Activated CD4-positive, alpha-beta T cell treated with anti-CD3 and anti-CD28 coated beads, Interleukin-2, amount 50 U/mL, for 16 hours (primary cell): ENCODE measurements at regions not wholly inside any gene's neighbourhood (a gene's known extent, or its start where the extent isn't known, plus 50 kb on each side); places are given as distances from the start of the nearest gene placed in this dataset.
"Not testable (repeated sequence)": the region's sequence is repeated elsewhere in the genome, so short reads cannot be mapped to it uniquely, and the experiment has no call there.

Experiments
- DNase-seq: peaks from one replicate; pipeline ENCODE4 v3.0.0-alpha.2; 2020

DNA sequence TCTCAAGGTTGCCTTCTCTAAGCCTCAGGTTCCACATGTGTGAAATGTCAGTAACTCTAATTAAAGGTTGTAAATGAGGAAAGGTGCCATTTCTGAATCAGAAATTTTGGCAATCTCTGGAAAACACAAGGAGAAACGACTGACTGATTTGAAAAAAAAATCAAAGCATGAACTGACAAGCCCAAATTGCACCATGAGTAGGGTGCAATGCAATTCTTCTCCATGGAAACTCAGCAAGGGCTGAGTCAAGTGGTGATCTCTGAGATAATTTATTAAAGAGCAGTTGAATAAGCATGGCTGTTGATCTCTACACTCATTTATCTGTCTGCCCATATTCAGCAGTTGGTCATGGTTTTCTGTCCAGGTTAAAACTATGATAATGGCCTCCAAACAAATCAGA lies 201.6 kb upstream of the CMC1 start:
- DNase-seq: no peak

DNA sequence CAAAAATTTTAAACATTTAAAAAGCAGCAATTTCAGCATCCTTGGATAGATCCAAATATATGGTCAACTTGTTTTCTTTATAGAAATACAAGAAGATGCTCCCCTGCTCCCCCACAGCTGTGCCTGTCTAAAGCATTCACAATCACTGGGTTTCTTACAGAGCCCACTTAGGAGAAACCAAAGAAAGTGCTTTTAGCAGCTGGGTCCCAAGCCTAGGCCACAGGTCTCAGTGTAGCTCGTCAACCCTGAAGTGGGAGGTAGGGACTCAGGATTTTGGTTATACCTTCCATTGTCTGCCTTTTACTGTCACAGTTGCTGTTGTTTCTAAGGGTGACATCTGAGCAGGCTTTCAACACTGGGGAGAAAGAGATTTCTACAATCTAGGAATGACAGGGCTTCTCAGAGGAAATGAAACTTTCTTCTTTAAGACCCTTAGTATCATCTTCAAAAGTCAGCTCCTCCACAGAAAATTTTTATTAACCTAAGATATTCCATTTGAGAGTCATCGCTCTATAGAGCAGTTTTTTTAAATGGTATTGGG lies 199.3 kb upstream of the CMC1 start:
- DNase-seq: no peak

DNA sequence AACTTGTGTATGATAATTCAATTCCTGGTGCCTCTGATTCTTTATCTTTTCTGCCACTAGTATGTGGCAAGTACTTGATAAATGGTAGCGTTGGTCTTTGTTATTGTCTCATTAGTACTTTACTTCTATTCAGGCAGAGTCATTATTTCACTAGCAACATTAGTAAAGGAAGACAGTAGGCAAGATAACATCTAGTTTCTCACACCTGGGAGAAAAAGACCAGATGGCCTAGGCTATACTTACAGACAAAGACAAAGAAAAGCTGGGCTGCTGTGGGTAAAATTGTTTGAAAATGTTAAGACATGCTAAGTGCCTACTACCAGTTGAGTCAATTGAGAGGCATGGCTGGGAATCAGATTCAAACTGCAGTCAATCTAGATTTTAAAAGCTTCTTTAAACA lies 198.7 kb upstream of the CMC1 start:
- no peak for DNase-seq

DNA sequence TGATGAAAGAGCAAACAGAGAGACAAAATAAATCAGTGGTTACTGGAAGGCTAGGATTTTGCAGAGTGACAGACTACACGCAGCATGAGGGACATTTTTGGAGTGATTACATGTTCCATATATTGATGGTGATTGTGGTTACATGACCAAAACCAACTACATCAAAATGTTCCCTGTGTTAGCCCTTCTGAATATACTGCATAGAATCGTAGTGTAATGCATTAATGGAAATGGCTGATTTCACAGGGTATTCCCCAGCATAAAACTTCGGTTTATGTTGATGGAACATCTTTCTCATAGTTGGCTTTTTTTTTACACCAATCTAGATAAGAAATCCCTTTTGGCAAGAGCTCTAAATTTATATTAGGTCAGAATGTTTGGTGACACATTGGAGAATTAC lies 191.3 kb upstream of the CMC1 start:
- DNase-seq: peak; percentile 11

DNA sequence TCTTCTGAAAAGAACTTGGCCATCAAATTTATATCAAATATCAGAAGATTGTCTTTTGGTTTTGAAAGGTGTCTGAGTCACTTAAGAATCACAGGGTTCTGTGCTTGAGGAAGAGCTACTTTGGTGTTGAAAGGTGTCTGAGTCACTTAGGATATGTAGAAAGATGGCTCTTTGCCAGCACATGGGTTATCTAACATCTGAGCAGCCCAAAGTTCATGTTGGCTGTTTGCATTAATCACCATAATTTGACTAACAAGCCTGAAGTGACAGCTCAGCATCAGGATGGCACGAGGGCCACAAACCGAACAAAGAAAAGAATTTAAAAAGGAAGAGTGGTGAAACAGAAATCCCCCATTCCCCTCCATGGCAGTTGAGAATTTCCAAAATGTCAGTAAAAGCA lies 190.5 kb upstream of the CMC1 start:
- peak; percentile 71 for DNase-seq

DNA sequence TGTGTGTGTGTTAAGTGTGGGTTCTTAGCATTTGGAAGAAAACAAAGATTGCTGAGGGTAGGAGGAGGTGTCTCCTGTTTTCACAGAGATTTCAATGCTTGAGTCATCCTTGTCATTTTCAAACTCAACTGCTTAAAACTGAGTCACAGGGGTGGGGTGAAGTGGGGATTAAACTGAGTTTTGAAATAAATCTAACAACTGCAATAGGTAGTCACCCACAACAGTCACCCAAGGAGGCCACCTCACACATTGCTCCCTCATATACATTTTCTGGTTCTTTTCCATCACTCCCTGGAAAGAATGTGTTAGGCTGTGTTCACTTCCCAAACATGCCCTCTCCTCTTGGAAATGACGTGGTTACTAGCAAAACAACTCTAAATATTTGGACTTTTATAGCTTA lies 187.7 kb upstream of the CMC1 start:
- DNase-seq: peak; percentile 69

DNA sequence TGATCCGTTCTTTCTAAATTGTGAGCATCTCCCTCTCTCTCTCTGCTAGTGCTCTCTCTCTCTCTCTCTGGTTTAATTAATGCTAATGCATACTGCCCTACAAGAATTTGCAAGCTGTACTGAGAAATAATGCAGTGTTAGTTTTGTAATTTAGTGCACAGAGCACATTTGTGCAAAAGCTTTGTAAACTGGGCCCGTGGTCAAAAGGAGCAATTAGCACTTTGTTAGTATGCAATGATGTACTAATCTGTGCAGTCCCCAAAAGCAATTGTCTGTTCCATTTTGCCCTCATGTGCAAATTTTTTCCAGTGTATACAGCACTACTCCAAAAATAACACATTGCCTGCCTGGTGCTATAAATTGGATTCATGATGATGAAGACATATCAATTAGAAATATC lies 184.6 kb upstream of the CMC1 start:
- no peak for DNase-seq

DNA sequence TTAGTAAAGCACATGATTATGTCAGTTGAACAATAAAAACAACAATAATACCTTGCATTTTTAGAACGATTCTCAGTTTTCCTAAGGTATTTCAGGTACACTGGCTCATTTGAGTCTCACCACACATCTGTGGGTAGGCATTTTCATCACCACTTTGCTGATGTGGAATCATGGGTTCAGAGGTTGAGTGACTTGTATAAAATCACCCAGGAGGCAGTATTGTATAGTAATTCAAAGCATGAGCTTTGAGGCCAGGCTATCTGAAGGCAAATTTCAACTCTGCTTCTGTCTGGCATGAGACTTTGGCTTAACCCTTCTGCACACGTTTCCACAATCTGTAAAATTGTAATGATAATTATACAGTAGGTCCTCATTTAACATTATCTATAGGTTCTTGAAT lies 183.9 kb upstream of the CMC1 start:
- no peak for DNase-seq

DNA sequence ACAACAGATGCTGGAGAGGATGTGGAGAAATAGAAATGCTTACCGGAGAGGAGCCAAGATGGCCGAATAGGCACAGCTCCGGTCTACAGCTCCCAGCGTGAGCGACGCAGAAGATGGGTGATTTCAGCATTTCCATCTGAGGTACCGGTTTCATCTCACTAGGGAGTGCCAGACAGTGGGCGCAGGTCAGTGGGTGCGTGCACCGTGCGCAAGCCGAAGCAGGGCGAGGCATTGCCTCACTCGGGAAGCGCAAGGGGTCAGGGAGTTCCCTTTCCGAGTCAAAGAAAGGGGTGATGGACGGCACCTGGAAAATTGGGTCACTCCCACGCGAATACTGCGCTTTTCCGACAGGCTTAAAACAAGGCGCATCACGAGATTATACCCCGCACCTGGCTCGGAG lies 182.2 kb upstream of the CMC1 start:
- DNase-seq: not testable (repeated sequence)

DNA sequence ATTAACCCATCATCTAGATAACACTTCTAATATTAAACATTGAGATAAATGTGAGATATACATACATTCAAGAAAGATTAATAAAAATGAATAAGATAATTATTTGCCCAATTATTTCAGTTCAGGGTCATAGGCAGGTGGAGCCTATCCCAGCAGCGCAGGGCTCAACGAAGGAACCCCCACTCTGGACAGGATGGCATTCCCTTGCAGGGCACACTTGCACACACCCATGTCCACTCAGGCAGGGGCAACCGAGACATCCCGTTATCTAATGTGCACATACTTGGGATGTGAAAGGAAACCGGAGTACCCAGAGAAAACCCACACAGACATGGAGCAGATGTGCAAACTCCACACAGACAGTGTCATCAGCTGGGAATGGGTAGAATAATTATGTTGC lies 175.4 kb upstream of the CMC1 start:
- DNase-seq: no peak

DNA sequence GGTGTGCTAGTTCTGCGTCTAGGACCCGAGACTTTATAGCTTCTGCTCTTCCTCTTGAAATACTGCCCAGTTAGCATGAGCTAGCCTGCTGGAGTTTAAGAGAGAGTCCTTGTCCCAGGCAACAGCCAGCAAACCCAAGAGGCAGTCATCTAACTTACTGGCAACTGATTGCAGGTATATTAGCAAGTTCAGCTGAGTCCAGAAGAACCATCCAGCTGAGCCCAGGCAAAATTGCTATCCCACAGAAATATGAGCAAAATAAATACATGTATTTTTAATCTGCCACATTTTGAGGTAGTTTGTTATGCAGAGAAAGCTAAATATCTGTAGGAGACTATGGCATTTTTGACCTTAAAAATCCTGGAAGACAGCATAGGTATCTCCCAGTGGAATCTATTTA lies 174.4 kb upstream of the CMC1 start:
- no peak for DNase-seq

DNA sequence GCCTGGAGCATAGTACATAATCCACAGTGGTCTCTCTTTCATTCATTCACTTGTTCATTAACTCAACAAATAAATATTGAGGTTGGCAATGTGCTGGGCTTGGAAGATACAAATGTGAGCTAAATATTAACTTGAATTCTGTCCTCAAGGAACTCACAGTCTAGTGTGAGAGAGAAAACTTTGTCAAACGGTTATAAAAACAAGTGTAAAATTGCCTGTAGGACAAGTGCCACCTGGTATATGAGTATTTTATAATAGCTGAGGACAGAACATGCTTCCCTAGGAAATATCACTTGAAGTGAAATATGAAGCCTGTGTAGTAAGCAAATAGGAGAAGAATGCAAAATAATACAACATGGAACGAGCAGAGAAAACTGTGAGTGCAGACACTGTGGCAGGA lies 173.1 kb upstream of the CMC1 start:
- DNase-seq: no peak

DNA sequence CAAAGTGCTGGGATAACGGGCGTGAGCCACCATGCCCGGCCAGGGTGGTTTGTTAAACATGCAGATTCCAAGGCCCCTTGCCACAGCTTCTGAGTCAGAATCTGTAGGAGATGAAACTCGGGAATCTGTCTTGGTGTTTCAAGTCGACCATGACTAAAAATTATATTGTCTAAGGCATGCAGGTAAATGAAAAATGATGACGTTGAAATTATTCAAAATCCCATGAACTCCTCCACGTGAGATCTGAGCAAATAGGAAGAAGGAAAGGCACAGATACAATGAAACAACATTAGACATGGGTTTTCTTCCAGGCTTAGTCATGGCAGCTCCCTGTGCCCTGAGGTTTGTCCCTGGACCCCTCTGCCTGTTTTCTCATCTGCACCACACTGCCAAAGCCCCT lies 172.0 kb upstream of the CMC1 start:
- DNase-seq: no peak

DNA sequence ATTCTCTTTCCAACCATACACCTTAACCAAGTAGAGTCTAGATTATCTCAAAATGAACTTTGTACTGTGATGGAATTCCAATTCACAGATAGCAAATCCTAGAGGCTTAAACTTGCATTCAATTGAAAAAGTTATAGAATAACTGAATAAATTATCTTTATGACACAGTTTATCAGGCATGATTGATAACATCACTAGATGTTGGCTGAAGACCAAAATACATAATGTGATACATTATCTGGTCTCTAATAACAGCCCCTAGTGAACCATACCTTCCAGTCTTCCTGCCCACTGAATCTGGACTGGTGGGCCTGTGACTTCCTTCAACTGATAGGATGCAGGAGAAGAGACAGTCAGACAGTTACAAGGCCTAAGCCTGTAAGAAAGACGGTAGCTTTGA lies 165.2 kb upstream of the CMC1 start:
- no peak for DNase-seq

DNA sequence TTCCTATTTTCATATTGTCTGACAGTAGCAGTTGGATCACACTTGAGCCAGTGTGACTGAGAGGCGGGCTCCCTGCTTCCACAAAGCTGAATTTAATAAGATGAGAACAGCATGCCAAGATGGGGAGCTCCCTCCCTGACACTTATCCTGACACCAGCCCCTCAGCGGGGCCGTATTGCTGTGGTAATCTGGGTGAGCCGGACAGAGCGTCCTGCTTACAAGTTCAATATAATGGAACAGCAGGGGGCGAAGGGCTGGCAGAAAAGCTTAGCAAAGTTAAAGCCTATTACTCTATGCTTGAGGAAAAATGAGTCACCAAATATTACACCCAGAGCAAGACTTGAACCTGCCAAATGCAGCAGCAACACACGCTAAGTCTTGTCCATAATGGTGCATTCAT lies 163.8 kb upstream of the CMC1 start:
- no peak for DNase-seq

DNA sequence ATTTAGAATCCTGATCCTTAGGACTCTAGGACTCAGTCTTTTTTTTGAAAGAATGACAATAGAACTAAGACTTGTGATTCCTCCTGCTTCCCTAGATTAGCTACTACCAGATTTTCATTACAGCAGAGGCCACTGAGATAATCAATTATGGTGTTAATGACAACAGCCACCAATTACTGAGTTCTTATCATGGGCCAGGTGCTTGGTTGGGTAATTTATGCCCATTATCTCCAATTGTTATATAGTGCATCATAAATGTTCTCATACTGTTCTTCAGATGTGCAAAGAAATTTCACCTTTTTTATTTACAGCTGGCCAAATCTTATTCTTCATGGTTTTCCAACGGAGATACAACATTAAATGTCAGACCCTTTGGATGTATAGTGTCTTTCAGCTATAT lies 162.9 kb upstream of the CMC1 start:
- no peak for DNase-seq

DNA sequence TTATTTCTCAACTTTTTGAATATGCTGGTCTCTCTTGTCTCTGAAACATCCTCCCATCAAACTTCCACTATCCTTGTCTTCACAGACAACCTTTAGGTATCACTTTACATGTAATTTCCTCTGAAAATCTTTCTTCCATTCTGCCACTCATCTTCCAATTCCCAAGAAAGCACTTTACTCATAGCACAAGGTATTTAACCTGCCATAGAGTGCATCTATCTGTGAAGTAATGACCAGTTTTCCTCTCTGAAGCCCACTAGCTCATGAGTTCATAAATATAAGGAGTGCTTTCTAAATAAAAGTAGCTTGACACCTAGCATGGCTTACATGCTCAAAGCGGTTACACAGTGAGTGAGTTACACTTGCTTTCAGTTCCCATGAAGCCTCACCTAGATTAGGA lies 160.7 kb upstream of the CMC1 start:
- no peak for DNase-seq

DNA sequence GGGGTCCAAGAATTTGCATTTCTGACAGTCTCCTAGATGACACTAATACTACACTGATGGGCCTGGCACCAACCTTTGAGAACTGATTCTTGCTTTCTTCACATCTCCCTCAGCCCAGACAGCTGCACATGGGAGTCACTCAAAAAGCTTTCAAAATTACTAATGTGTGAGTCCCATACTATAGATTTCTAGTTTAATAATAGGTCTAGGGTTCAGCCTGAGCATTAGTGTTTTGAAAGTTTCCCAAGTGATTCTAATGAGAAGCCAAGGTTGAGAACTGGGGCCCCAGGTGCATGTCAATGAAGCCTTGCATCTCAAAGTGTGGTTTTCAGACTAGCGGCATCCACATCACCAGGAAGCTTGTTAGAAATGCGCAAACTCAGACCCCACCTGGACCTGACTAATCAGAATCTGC lies 159.9 kb upstream of the CMC1 start:
- no peak for DNase-seq

DNA sequence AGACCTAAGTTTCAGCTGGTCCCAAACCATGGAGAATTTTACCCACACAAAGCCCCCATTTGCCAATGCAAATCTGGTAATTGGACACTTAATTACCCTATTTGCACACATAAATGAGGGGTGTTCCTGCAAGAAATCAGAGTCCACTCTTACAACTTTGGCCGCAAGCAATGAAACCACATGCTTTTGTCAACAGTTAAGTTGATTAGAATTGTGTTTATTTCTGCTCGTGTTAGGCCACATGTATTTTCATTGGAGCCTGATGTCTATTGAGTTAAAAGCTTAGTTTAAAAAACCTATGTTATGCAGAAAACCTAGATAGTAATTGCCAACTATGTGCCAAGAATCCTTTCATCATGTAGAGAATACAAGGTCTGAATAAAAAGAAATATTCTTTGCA lies 153.8 kb upstream of the CMC1 start:
- no peak for DNase-seq

DNA sequence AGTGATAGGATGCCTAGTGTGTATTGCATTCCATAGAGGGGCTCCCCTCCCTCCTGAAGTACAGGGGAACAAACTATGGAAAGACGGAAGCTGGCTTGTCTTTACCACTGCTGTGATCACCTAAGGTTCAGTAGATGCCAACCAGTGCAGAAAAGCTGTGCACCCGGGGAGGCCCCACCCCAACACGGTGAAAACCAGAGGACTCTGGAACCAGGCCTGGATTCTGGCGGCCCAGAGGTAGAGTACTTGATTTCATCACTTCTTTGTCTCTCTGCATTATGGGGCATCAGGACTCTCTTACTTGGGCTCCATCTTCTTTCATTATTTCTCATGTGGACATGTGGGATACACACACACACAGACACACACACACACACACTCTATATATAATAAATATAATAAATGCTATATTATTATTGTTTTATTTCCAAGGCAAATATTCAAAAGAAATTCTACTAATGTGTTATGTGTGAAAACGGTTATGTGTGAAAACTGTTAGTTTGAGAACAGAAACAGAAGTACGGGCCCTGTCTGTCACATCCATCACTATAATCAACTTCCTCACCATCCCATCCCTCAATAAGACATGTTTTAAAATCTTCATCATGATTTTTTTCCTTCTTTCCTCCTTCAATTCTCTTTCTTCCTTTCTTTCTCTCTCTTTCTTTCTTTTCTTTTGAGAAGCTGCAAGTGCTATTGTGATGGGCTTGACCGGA lies 152.4 kb upstream of the CMC1 start:
- no peak for DNase-seq

DNA sequence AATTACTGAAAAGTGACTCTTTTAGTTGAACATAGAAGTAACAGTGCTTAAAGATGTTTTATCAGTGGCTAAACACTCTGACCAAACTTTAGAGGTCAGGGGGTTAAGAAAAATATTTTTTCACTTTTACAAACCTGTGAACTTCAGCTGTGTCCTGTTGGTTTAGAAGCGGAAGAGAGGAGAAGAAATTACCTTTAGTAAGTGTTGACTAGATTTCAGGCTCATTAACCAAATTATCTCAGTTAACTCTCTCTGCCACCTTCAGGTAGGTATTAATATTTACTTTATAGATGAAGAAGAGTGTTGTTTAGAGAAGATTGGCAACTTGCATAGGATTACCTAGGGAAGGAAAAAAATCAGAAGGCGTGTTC lies 151.9 kb upstream of the CMC1 start:
- no peak for DNase-seq

DNA sequence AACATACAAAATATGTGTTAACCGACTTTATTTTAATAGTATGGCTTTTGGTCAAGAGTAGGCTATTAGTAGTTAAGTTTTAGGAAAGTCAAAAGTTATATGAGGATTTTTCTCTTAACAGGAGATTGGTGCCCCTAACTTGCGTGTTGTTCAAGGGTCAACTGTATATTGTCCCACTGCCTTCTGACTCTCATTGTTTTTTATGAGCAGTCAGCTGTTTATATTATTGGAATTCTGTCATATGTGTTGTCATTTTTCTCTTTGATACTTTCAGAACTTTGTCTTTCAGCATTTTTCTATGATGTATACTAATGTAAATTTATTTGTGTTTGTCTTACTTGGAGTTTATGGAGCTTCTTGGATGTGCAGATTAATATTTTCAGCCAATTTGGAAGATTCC lies 142.1 kb upstream of the CMC1 start:
- no peak for DNase-seq

DNA sequence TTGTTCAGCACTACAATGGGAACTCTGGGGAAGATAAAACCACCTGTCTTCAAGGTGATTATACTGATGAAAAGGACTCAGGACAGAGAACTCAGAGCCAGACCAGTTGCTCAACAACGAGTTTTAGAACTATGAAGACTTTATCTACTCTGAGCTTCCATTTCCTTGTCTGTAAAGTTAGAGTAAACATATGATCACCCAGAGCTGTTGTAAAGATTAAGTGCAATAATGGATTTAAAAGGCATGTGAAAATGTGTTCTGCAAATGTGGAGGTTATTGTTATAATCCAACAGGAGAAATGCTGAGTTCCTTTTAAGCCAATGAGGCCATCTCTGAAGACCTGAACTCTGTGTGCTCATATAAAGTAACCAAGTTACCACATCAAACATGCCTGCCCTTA lies 139.7 kb upstream of the CMC1 start:
- DNase-seq: no peak

DNA sequence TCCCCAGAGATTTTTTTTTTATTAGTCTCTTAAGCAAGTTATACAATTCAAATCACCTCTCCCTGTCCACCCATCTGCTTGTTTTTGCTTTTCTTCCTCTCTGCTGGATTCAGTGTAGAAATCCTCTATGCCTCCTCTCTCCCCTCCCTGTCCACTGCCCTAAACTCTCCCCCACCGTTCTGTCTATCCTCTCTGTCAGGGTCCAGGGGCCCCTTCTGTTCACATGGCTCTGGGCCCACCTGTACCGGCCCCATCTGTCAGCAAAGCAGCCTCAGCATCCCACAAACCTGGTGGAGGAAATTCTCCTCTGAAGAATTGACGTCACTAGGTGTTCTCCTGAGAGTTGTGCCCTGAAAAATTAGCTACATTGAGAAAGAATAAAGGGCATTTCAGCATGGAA lies 137.6 kb upstream of the CMC1 start:
- DNase-seq: no peak

DNA sequence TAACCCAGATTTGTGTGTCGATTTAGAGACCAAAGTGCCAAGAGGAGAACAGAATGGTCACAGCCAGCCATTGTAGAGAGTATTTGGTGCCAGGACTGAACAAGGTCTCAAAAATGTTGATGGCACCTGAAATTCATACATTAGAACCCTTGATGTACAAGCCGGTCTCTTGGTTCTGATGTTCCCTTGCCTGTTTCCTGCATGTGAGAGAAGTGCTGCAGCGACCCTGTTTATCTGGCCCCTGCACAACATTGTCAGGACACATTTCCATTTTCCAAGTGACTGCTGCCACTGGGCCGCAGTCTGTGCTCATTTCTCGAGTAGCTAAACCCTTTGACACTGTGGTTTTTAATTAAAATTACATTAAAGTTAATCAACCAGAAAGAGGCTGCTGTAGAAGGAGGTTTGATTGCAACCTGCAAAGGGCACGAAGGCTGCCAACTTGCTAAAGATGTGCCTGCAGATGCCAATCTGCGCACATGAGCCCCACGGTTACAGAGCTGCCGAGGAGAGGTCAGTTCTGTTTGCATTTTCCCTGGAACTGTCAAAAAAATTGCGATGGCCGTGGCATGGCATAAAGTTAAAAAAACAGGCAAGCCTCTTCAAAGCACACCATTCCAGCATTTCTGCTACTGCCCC lies 136.4 kb upstream of the CMC1 start:
- DNase-seq: no peak
